ENCODE measurements at regions not wholly inside any gene's neighbourhood (a gene's known extent, or its start where the extent isn't known, plus 50 kb on each side); places are given as distances from the start of the nearest gene placed in this dataset.

DNA sequence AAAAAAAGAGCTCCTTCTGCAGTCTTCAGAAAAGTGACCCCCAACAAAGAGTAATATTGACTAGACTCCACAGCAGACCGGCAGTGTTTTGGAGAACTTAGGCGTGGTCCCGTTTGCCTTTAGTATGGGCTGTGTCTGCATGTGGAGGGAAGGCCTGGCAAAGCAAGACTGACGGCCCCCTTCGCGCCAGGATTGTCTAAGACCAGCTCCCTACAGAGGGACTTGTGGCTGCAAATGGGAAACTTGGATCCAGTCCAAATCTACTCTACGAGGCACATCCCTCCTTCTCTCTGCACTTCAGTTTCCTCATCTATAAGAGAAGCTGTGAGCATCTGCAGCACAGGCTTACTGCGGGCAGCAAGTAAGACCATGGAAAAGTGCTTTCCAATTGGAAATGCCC is 350.0 kb downstream of the ZNF536 start:
- no peaks in the 10 kb centered on the region for H3K36me3 ChIP-seq (ENCODE audit: control insufficient read depth, insufficient read depth, low read length)
- H3K9me3 ChIP-seq (ENCODE audit: control insufficient read depth, low read length): no peaks in the 10 kb centered on the region
- WGBS, 2 experiments (ENCODE audit: insufficient coverage in 2 of 2): 90 to 98% methylated on average over 3 to 6 of the region's 8 CpGs
- no peak overlapping the region for H3K4me3 ChIP-seq (ENCODE audit: extremely low read depth, insufficient read depth, low read length, poor library complexity, severe bottlenecking)
- H3K4me1 ChIP-seq (ENCODE audit: control insufficient read depth, insufficient read depth, low read length, poor library complexity, severe bottlenecking): peaks cover 13% of the 10 kb centered on the region
- H3K27ac ChIP-seq (ENCODE audit: low read depth, low read length, severe bottlenecking): no peak overlapping the region

GRCh38 chr19:30719999-30720345 is 347.8 kb downstream of the ZNF536 start:
- Histone ChIP-seq H3K9me3 (ENCODE audit: control insufficient read depth, low read length) (no peaks in the 10 kb centered on the region), H3K4me1 (ENCODE audit: control insufficient read depth, insufficient read depth, low read length, poor library complexity, severe bottlenecking) (peaks cover 13% of the 10 kb centered on the region), H3K4me3 (ENCODE audit: extremely low read depth, insufficient read depth, low read length, poor library complexity, severe bottlenecking) (peak overlapping the region; percentile 36), H3K27ac (ENCODE audit: low read depth, low read length, severe bottlenecking) (peak overlapping the region; percentile 5), H3K36me3 (ENCODE audit: control insufficient read depth, insufficient read depth, low read length) (no peaks in the 10 kb centered on the region)
- WGBS, 2 experiments (ENCODE audit: insufficient coverage in 2 of 2): 18 to 21% methylated on average over 8 to 9 of the region's 9 CpGs

GRCh38 chr19:30719189-30719998 is 347.2 kb downstream of the ZNF536 start:
- WGBS, 2 experiments (ENCODE audit: insufficient coverage in 2 of 2): 14% methylated on average over 32 to 38 of the region's 54 CpGs
- Histone ChIP-seq H3K9me3 (ENCODE audit: control insufficient read depth, low read length) (no peaks in the 10 kb centered on the region), H3K27ac (ENCODE audit: low read depth, low read length, severe bottlenecking) (peak overlapping the region; percentile 5), H3K4me3 (ENCODE audit: extremely low read depth, insufficient read depth, low read length, poor library complexity, severe bottlenecking) (peak overlapping the region; percentile 36), H3K36me3 (ENCODE audit: control insufficient read depth, insufficient read depth, low read length) (no peaks in the 10 kb centered on the region), H3K4me1 (ENCODE audit: control insufficient read depth, insufficient read depth, low read length, poor library complexity, severe bottlenecking) (peaks cover 13% of the 10 kb centered on the region)

- 60 to 83% methylated on average over 1 to 3 of the region's 4 CpGs for WGBS, 2 experiments (ENCODE audit: insufficient coverage in 2 of 2)
- Histone ChIP-seq H3K36me3 (ENCODE audit: control insufficient read depth, insufficient read depth, low read length) (no peaks in the 10 kb centered on the region), H3K4me3 (ENCODE audit: extremely low read depth, insufficient read depth, low read length, poor library complexity, severe bottlenecking) (no peak overlapping the region), H3K27ac (ENCODE audit: low read depth, low read length, severe bottlenecking) (no peak overlapping the region), H3K9me3 (ENCODE audit: control insufficient read depth, low read length) (no peaks in the 10 kb centered on the region), H3K4me1 (ENCODE audit: control insufficient read depth, insufficient read depth, low read length, poor library complexity, severe bottlenecking) (peaks cover 13% of the 10 kb centered on the region)
Observed at GRCh38 chr19:30718707-30719106, 346.5 kb downstream of the ZNF536 start.

DNA sequence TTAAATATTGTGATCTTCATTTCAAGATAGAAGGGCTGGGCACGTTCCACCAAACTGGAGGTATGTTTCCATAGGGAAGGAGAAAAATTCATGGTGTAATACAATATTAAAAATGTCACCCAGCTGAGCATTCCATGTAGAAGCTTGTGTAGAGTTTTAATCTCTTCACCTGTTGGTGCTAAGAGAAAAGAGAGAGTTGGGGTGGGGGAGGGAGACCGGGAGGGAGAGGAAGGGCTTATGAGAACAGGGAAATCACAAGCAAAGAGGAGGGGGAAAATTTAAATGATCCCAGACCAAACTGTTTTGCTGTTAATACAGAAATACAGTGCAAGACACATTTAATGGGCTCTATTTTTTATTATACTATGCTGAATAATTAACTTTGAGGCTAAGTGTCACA is 345.8 kb downstream of the ZNF536 start:
- no peak overlapping the region for H3K27ac ChIP-seq (ENCODE audit: low read depth, low read length, severe bottlenecking)
- no peak overlapping the region for H3K4me3 ChIP-seq (ENCODE audit: extremely low read depth, insufficient read depth, low read length, poor library complexity, severe bottlenecking)
- peaks cover 13% of the 10 kb centered on the region for H3K4me1 ChIP-seq (ENCODE audit: control insufficient read depth, insufficient read depth, low read length, poor library complexity, severe bottlenecking)
- no peaks in the 10 kb centered on the region for H3K9me3 ChIP-seq (ENCODE audit: control insufficient read depth, low read length)
- no peaks in the 10 kb centered on the region for H3K36me3 ChIP-seq (ENCODE audit: control insufficient read depth, insufficient read depth, low read length)
- 83% methylated on average over 1 of the region's 2 CpGs; no CpG with 5 or more reads in 1 of the 2 experiments for WGBS, 2 experiments (ENCODE audit: insufficient coverage in 2 of 2)

DNA sequence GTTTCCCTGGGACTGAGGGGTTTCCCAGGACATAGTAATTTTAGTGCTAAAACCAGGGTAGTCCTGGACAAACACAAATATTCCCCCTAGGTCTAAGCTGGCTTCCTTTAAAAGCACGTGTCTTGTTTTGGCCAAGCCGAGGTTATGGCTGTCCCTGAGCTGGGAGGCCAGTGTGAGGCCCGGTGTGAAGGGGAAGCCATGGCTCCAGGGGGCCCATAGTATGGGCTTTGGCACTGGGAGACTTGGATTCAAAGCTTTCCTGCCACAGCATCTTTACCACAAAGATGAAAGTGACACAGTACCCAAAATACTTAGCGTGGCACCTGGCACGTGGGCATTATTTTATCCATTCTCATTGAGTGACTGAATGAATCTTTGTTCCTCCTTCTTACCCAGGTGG is 345.2 kb downstream of the ZNF536 start:
- no peaks in the 10 kb centered on the region for H3K36me3 ChIP-seq (ENCODE audit: control insufficient read depth, insufficient read depth, low read length)
- 73 to 100% methylated on average over 2 to 5 of the region's 5 CpGs for WGBS, 2 experiments (ENCODE audit: insufficient coverage in 2 of 2)

DNA sequence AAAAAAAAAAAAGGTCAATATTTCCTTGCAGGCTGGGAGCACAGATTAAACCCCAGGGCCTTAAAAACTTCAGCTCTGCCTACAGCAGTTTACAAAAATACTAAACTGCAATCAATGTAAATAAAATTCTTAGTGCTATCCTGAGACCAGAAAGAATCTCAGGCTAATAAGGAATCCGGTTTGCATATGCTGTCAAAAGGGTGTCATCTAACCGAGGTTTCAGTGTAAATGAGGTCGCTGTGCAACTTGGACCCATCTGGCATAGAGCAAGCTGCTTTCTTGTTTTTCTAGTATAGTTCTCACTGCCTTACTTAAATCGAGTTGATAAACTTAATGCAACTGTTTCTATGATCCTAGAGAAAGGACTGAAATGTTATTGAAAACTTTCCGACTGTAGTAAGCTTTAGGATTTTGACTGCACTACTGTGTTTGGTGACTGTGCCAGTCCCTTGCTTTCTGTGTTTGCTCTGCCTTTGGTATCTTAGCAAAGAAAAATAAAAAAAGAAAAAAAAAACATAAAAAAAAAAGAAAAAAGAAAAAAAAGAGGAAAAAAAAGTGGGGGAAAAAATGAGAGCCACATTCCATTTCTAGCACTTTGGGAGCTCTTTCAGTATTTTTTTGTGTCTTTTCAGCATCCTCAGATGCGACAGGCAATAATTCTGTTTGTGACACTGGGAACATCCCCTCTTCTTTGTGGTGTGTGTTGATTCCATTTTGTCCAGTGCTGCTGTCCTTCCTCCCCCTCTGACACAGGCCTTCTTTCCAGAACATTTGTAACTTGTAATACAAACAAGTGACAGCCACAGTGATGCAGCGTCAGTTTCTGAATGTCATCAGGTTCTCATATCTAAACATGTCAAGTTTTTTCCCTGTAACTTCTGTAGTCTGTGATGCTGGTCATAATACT is 340.5 kb downstream of the ZNF536 start:
- WGBS, 2 experiments (ENCODE audit: insufficient coverage in 2 of 2): 76 to 91% methylated on average over 3 to 4 of the region's 7 CpGs
- no peaks in the 10 kb centered on the region for H3K4me1 ChIP-seq (ENCODE audit: control insufficient read depth, insufficient read depth, low read length, poor library complexity, severe bottlenecking)
- no peaks in the 10 kb centered on the region for H3K36me3 ChIP-seq (ENCODE audit: control insufficient read depth, insufficient read depth, low read length)
- no peaks in the 10 kb centered on the region for H3K9me3 ChIP-seq (ENCODE audit: control insufficient read depth, low read length)
- H3K27ac ChIP-seq (ENCODE audit: low read depth, low read length, severe bottlenecking): no peak overlapping the region
- no peak overlapping the region for H3K4me3 ChIP-seq (ENCODE audit: extremely low read depth, insufficient read depth, low read length, poor library complexity, severe bottlenecking)

More for the DNA sequence above, 345.2 kb downstream of the ZNF536 start:
- H3K9me3 ChIP-seq (ENCODE audit: control insufficient read depth, low read length): no peaks in the 10 kb centered on the region
- H3K4me3 ChIP-seq (ENCODE audit: extremely low read depth, insufficient read depth, low read length, poor library complexity, severe bottlenecking): no peak overlapping the region
- no peak overlapping the region for H3K27ac ChIP-seq (ENCODE audit: low read depth, low read length, severe bottlenecking)
- peaks cover 13% of the 10 kb centered on the region for H3K4me1 ChIP-seq (ENCODE audit: control insufficient read depth, insufficient read depth, low read length, poor library complexity, severe bottlenecking)

- no CpG with 5 or more reads among the region's 4 CpGs for WGBS, 2 experiments (ENCODE audit: insufficient coverage in 2 of 2)
- H3K4me3 ChIP-seq (ENCODE audit: extremely low read depth, insufficient read depth, low read length, poor library complexity, severe bottlenecking): no peak overlapping the region
- H3K9me3 ChIP-seq (ENCODE audit: control insufficient read depth, low read length): no peaks in the 10 kb centered on the region
- no peak overlapping the region for H3K27ac ChIP-seq (ENCODE audit: low read depth, low read length, severe bottlenecking)
- no peaks in the 10 kb centered on the region for H3K36me3 ChIP-seq (ENCODE audit: control insufficient read depth, insufficient read depth, low read length)
- no peaks in the 10 kb centered on the region for H3K4me1 ChIP-seq (ENCODE audit: control insufficient read depth, insufficient read depth, low read length, poor library complexity, severe bottlenecking)
Observed at GRCh38 chr19:30711826-30712225, 339.6 kb downstream of the ZNF536 start.

GRCh38 chr19:30711296-30711695 is 339.1 kb downstream of the ZNF536 start:
- WGBS, 2 experiments (ENCODE audit: insufficient coverage in 2 of 2): 66 to 73% methylated on average over 13 of the region's 17 CpGs
- Histone ChIP-seq H3K9me3 (ENCODE audit: control insufficient read depth, low read length) (no peaks in the 10 kb centered on the region), H3K4me3 (ENCODE audit: extremely low read depth, insufficient read depth, low read length, poor library complexity, severe bottlenecking) (no peak overlapping the region), H3K36me3 (ENCODE audit: control insufficient read depth, insufficient read depth, low read length) (no peaks in the 10 kb centered on the region), H3K27ac (ENCODE audit: low read depth, low read length, severe bottlenecking) (peak overlapping the region; percentile 30), H3K4me1 (ENCODE audit: control insufficient read depth, insufficient read depth, low read length, poor library complexity, severe bottlenecking) (no peaks in the 10 kb centered on the region)

- H3K4me3 ChIP-seq (ENCODE audit: extremely low read depth, insufficient read depth, low read length, poor library complexity, severe bottlenecking): no peak overlapping the region
- no peaks in the 10 kb centered on the region for H3K9me3 ChIP-seq (ENCODE audit: control insufficient read depth, low read length)
- 92 to 93% methylated on average over 8 to 11 of the region's 12 CpGs for WGBS, 2 experiments (ENCODE audit: insufficient coverage in 2 of 2)
- H3K4me1 ChIP-seq (ENCODE audit: control insufficient read depth, insufficient read depth, low read length, poor library complexity, severe bottlenecking): no peaks in the 10 kb centered on the region
- no peaks in the 10 kb centered on the region for H3K36me3 ChIP-seq (ENCODE audit: control insufficient read depth, insufficient read depth, low read length)
- H3K27ac ChIP-seq (ENCODE audit: low read depth, low read length, severe bottlenecking): no peak overlapping the region
Observed at GRCh38 chr19:30710721-30711120, 338.5 kb downstream of the ZNF536 start.
